HepG2 (cell line): ENCODE measurements at regions not wholly inside any gene's neighbourhood (a gene's known extent, or its start where the extent isn't known, plus 50 kb on each side); places are given as distances from the start of the nearest gene placed in this dataset.

Source experiments
- ATAC-seq: fragments of 200-7000 bp; cut with Tn5 transposase; 3 replicates; pipeline ENCODE4 v1.9.1; 2020; ENCODE audit warnings: mild to moderate bottlenecking, moderate library complexity
- BruUV-seq: library from RNA; stranded (reverse); fragments of 400-500 nt; replicated peaks from 2 replicates; lab custom pipeline; 2021; lab: Mats Ljungman, UMichigan
- CTCF ChIA-PET: fragments of 300-600 bp; formaldehyde crosslinking; extraction: SDS; loops from one replicate; lab custom pipeline; 2021; ENCODE audit warnings: low total read pairs, inconsistent platforms, low intra/inter-chr PET ratio; lab: Yijun Ruan, JAX
- POLR2A ChIA-PET: fragments of 350-600 bp; sonication (Branson Sonifier 250); formaldehyde crosslinking; loops from one replicate; lab custom pipeline; 2020; ENCODE audit warnings: antibody characterized with exemption, inconsistent platforms; lab: Yijun Ruan, JAX
- DNase-seq: peaks from one replicate; pipeline ENCODE4 v3.0.0-alpha.2; 2015; ENCODE audit warnings: low spot score
- FAIRE-seq: peaks from 3 replicates; lab custom pipeline; 2011; peaks lifted over from hg19 to GRCh38; lab: Jason Lieb, UNC
- H2AFZ ChIP-seq: one replicate; pipeline ENCODE4 v1.6.1; 2011; ENCODE audit warnings: low read length, inconsistent platforms
- H3K27ac ChIP-seq: fragments of 300-600 bp; 3 replicates; pipeline ENCODE4 v1.8.0; 2011; ENCODE audit warnings: mixed run types, mild to moderate bottlenecking, mixed read lengths, low read length, inconsistent platforms; ENCODE audit not compliant: insufficient read depth; ENCODE audit errors: extremely low read length
- H3K27me3 ChIP-seq, 2 experiments: fragments of 200-600 bp in 1 of 2; 2 replicates in 1 of 2; 3 replicates in 1 of 2; pipeline versions ENCODE4 v1.6.0 to v1.8.0; 2011; ENCODE audit warnings: low read length in 2 of 2, mild to moderate bottlenecking in 2 of 2, moderate library complexity in 2 of 2, inconsistent platforms in 1 of 2; ENCODE audit not compliant: insufficient read depth in 2 of 2, control insufficient read depth in 1 of 2
- H3K36me3 ChIP-seq, 2 experiments: fragments of 200-600 bp in 1 of 2; replicated peaks in 1 of 2; 2 replicates in 1 of 2; 3 replicates in 1 of 2; pipeline versions ENCODE4 v1.5.1 to v1.8.0; 2011; ENCODE audit warnings: low read length in 2 of 2, inconsistent platforms in 1 of 2; ENCODE audit not compliant: insufficient read depth in 2 of 2, control insufficient read depth in 1 of 2
- H3K4me1 ChIP-seq: 2 replicates; pipeline ENCODE4 v1.5.1; 2012; ENCODE audit warnings: low read length, inconsistent platforms; ENCODE audit not compliant: insufficient read depth
- H3K4me2 ChIP-seq: 2 replicates; pipeline ENCODE4 v1.6.0; 2011; ENCODE audit warnings: low read depth, low read length, inconsistent platforms
- H3K4me3 ChIP-seq, 3 experiments: fragments of 200-600 bp in 1 of 3; sonication (generic), shearing (Covaris generic) in 1 of 3; replicated peaks in 1 of 3; 2 replicates each; pipeline ENCODE4 v1.5.1; 2011 to 2016; ENCODE audit warnings: low read length in 3 of 3, inconsistent platforms in 2 of 3, low read depth in 2 of 3, mild to moderate bottlenecking in 2 of 3, control low read depth in 1 of 3, mixed read lengths in 1 of 3; ENCODE audit not compliant: insufficient read depth in 1 of 3
- H3K79me2 ChIP-seq: one replicate; pipeline ENCODE4 v1.6.1; 2011; ENCODE audit warnings: low read length, inconsistent platforms; ENCODE audit not compliant: insufficient read depth
- H3K9ac ChIP-seq: 2 replicates; pipeline ENCODE4 v1.6.0; 2011; ENCODE audit warnings: mild to moderate bottlenecking, low read depth, low read length, inconsistent platforms; ENCODE audit not compliant: insufficient read depth
- H3K9me3 ChIP-seq: 2 replicates; pipeline ENCODE4 v1.5.1; 2012; ENCODE audit warnings: mild to moderate bottlenecking, low read length
- H4K20me1 ChIP-seq: 2 replicates; pipeline ENCODE4 v1.6.0; 2011; ENCODE audit warnings: inconsistent platforms, mild to moderate bottlenecking, low read length, moderate library complexity; ENCODE audit not compliant: insufficient read depth
- AGO1 ChIP-seq: fragments of 200-400 bp; formaldehyde crosslinking; IDR thresholded peaks from 2 replicates; pipeline ENCODE4 v1.6.1; 2017; ENCODE audit warnings: mild to moderate bottlenecking, low read depth, low read length, moderate library complexity; ENCODE audit not compliant: poor library complexity, severe bottlenecking
- CBX2 ChIP-seq, 2 experiments: fragments of 200-600 bp in 1 of 2; sonication (generic); formaldehyde crosslinking in 1 of 2; IDR thresholded peaks; 2 replicates each; pipeline versions ENCODE4 v1.7.0 to v1.8.1; 2018 to 2022; ENCODE audit warnings: low read depth in 2 of 2, low read length in 1 of 2, mild to moderate bottlenecking in 1 of 2, missing genetic modification reagents in 1 of 2
- CBX5 ChIP-seq: sonication (generic); formaldehyde crosslinking; IDR thresholded peaks from 2 replicates; pipeline ENCODE4 v1.4.0; 2020; ENCODE audit warnings: missing genetic modification reagents, borderline replicate concordance
- DNMT3B ChIP-seq: conservative IDR thresholded peaks from 2 replicates; pipeline ENCODE4 v1.6.1; 2016; ENCODE audit warnings: missing biosample characterization, control low read depth
- ISL2 ChIP-seq: sonication (generic); formaldehyde crosslinking; IDR thresholded peaks from 2 replicates; pipeline ENCODE4 v1.5.0; 2020; ENCODE audit warnings: missing genetic modification reagents
- THYN1 ChIP-seq: sonication (generic); formaldehyde crosslinking; IDR thresholded peaks from 2 replicates; pipeline ENCODE4 v1.8.1; 2023; ENCODE audit warnings: low read depth, mild to moderate bottlenecking, moderate library complexity, missing genetic modification reagents, borderline replicate concordance
- TOE1 ChIP-seq: sonication (generic); formaldehyde crosslinking; IDR thresholded peaks from 2 replicates; pipeline ENCODE4 v1.4.0; 2020; ENCODE audit warnings: mild to moderate bottlenecking, missing genetic modification reagents
- TRIM24 ChIP-seq: sonication (generic); formaldehyde crosslinking; IDR thresholded peaks from 2 replicates; pipeline ENCODE4 v1.8.0; 2022; ENCODE audit warnings: mild to moderate bottlenecking, missing genetic modification reagents
- ZC3H13 ChIP-seq: sonication (generic); formaldehyde crosslinking; IDR thresholded peaks from 2 replicates; pipeline ENCODE4 v1.8.1; 2023; ENCODE audit warnings: mild to moderate bottlenecking, missing genetic modification reagents, moderate library complexity
- ZFP36L2 ChIP-seq: sonication (generic); formaldehyde crosslinking; IDR thresholded peaks from 2 replicates; pipeline ENCODE4 v1.4.0; 2020; ENCODE audit warnings: missing genetic modification reagents
- ZFP90 ChIP-seq: sonication (generic); formaldehyde crosslinking; IDR thresholded peaks from 2 replicates; pipeline ENCODE4 v1.8.0; 2022; ENCODE audit warnings: missing genetic modification reagents, mild to moderate bottlenecking, inconsistent platforms, borderline replicate concordance
- ZNF180 ChIP-seq: sonication (generic); formaldehyde crosslinking; IDR thresholded peaks from 2 replicates; pipeline ENCODE4 v1.4.0; 2020; ENCODE audit warnings: low read depth, missing genetic modification reagents, borderline replicate concordance
- ZNF280B ChIP-seq: sonication (generic); formaldehyde crosslinking; IDR thresholded peaks from 2 replicates; pipeline ENCODE4 v1.5.0; 2020; ENCODE audit warnings: missing genetic modification reagents, mild to moderate bottlenecking, borderline replicate concordance
- ZNF577 ChIP-seq: sonication (generic); formaldehyde crosslinking; IDR thresholded peaks from 2 replicates; pipeline ENCODE4 v1.4.0; 2020; ENCODE audit warnings: mild to moderate bottlenecking, low read depth, missing genetic modification reagents, borderline replicate concordance
- ZNF850 ChIP-seq: sonication (generic); formaldehyde crosslinking; conservative IDR thresholded peaks from 2 replicates; pipeline ENCODE4 v1.9.0; 2021; ENCODE audit warnings: mild to moderate bottlenecking, missing genetic modification reagents
- WGBS: methylation state at CpG from one replicate; pipeline ENCODE4 v1.1.6; 2017; ENCODE audit warnings: low lambda C conversion rate; 5-methylcytosine and 5-hydroxymethylcytosine counted together
- in situ Hi-C: cut with HindIII; loops from 2 replicates; pipeline ENCODE4 v1.10.0; 2017; ENCODE audit warnings: low pct_unique_long_range_greater_than_20kb; ENCODE audit not compliant: extremely low pct_ligation_motif_present
- intact Hi-C: fragments of 100-400 bp; cut with micrococcal nuclease; formaldehyde crosslinking; loops from one replicate; pipeline ENCODE4 v1.10.0; 2022; ENCODE audit not compliant: unreplicated experiment
- TF ChIP-seq, protein P1 (sequence below): sonication (generic); formaldehyde crosslinking; IDR thresholded peaks from 2 replicates; pipeline ENCODE4 v1.9.0; 2021; ENCODE audit warnings: missing genetic modification reagents, borderline replicate concordance
- TF ChIP-seq, protein P2 (sequence below): sonication (generic); formaldehyde crosslinking; IDR thresholded peaks from 2 replicates; pipeline ENCODE4 v1.4.0; 2020; ENCODE audit warnings: missing genetic modification reagents

- TF ChIP-seq, protein P1, sequence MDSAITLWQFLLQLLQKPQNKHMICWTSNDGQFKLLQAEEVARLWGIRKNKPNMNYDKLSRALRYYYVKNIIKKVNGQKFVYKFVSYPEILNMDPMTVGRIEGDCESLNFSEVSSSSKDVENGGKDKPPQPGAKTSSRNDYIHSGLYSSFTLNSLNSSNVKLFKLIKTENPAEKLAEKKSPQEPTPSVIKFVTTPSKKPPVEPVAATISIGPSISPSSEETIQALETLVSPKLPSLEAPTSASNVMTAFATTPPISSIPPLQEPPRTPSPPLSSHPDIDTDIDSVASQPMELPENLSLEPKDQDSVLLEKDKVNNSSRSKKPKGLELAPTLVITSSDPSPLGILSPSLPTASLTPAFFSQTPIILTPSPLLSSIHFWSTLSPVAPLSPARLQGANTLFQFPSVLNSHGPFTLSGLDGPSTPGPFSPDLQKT: no peak
- TF ChIP-seq CBX5 (CRISPR knock-in tag): no peak
- TF ChIP-seq TOE1: no peak
- TF ChIP-seq ZNF850 (CRISPR knock-in tag): no peak
- TF ChIP-seq ZNF280B (CRISPR knock-in tag): no peak
- no peak for TF ChIP-seq AGO1
Measured at GRCh38 chr15:25971053-25971452, 107.9 kb upstream of the ATP10A start (continued).

DNA sequence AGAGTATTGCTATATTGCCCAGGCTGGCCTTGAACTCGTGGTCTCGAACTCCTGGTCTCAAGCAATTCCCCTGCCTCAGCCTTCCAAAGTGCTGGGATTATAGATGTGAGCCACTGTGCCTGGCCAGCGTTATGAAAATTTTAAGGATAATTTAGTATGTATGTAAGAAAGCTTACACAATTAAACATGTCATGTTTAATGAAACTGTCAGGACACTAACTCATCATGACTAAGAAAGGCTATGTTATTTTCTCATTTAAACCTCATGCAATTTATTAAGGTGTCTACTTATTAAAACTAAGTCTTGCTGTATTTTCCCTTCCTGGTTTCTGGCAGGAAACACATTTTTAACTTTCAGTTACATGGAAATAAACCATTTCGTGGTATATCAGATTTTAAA, 106.8 kb upstream of the ATP10A start:
- no peaks in the 10 kb centered on the region for H3K36me3 ChIP-seq
- in situ Hi-C loops: no loop called here
- no peak for TF ChIP-seq ZC3H13 (CRISPR knock-in tag)
- TF ChIP-seq CBX2 (IDR thresholded peaks at IDR 0.05; ENCODE audit: low read depth, low read length): no peak
- no peak for TF ChIP-seq CBX2 (CRISPR knock-in tag; IDR thresholded peaks at IDR 0.05; ENCODE audit: low read depth)
- no peak for TF ChIP-seq DNMT3B (CRISPR knock-in tag)
- TF ChIP-seq THYN1 (CRISPR knock-in tag): no peak
- no peak for TF ChIP-seq ZNF577 (CRISPR knock-in tag)
- TF ChIP-seq ZFP90: no peak
- TF ChIP-seq ISL2 (CRISPR knock-in tag): no peak
- TF ChIP-seq TRIM24: no peak
- TF ChIP-seq ZFP36L2 (CRISPR knock-in tag): no peak
- TF ChIP-seq, protein P2, sequence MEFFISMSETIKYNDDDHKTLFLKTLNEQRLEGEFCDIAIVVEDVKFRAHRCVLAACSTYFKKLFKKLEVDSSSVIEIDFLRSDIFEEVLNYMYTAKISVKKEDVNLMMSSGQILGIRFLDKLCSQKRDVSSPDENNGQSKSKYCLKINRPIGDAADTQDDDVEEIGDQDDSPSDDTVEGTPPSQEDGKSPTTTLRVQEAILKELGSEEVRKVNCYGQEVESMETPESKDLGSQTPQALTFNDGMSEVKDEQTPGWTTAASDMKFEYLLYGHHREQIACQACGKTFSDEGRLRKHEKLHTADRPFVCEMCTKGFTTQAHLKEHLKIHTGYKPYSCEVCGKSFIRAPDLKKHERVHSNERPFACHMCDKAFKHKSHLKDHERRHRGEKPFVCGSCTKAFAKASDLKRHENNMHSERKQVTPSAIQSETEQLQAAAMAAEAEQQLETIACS (CRISPR knock-in tag): no peak
- TF ChIP-seq ZNF180 (CRISPR knock-in tag): no peak
- TF ChIP-seq, all 625 proteins: peak for 0
- intact Hi-C loops: no loop called here
- H3K4me1 ChIP-seq: no peaks in the 10 kb centered on the region
- no peak for DNase-seq
- no peak overlapping the region for H3K4me3 ChIP-seq
- no peaks in the 10 kb centered on the region for H3K79me2 ChIP-seq
- no peak overlapping the region for H2AFZ ChIP-seq
- POLR2A ChIA-PET: no interaction called here
- WGBS: 0% methylated on average over 4 of the region's 4 CpGs
- H4K20me1 ChIP-seq: no peaks in the 10 kb centered on the region
- no peaks in the 10 kb centered on the region for H3K27me3 ChIP-seq
- no peak overlapping the region for H3K4me2 ChIP-seq
- no peak for ATAC-seq
- CTCF ChIA-PET: no interaction called here
- H3K9ac ChIP-seq: no peak overlapping the region
- no peaks in the 10 kb centered on the region for H3K9me3 ChIP-seq
- FAIRE-seq: no peak
- no peak overlapping the region for H3K27ac ChIP-seq
- no TSS peak for BruUV-seq
